Stomach (tissue), 4 donors: ENCODE measurements at regions not wholly inside any gene's neighbourhood (a gene's known extent, or its start where the extent isn't known, plus 50 kb on each side); places are given as distances from the start of the nearest gene placed in this dataset.

Experiments
- CTCF ChIP-seq, 7 experiments: fragments of 450-650 bp in 4 of 7; fragments of 200-600 bp in 3 of 7; sonication (generic) in 3 of 7; IDR thresholded peaks; one replicate each; pipeline ENCODE4 v1.5.1; 2016 to 2019; ENCODE audit warnings: antibody characterized with exemption in 7 of 7, control low read depth in 2 of 7, mild to moderate bottlenecking in 1 of 7
- POLR2A ChIP-seq, 4 donors: fragments of 450-650 bp; IDR thresholded peaks; one replicate each; pipeline ENCODE4 v1.6.1; 2016; ENCODE audit warnings: antibody characterized with exemption in 4 of 4, control low read depth in 2 of 4, mild to moderate bottlenecking in 1 of 4, moderate library complexity in 1 of 4
- POLR2AphosphoS5 ChIP-seq, 3 donors: sonication (generic); formaldehyde crosslinking; IDR thresholded peaks; one replicate each; pipeline ENCODE4 v1.6.1; 2016; ENCODE audit warnings: antibody characterized with exemption in 3 of 3

- no peak for TF ChIP-seq CTCF (IDR thresholded peaks at IDR 0.05)
- TF ChIP-seq POLR2A (IDR thresholded peaks at IDR 0.05): no peak
- TF ChIP-seq POLR2AphosphoS5 (IDR thresholded peaks at IDR 0.05): no peak
Observed at GRCh38 chr12:42953021-42953420, 363.5 kb upstream of the PRICKLE1 start.
